Osteoblast (primary cell): ENCODE measurements at regions not wholly inside any gene's neighbourhood (a gene's known extent, or its start where the extent isn't known, plus 50 kb on each side); places are given as distances from the start of the nearest gene placed in this dataset.

Experiments
- DNase-seq: peaks from one replicate; pipeline ENCODE4 v3.0.0; 2011; ENCODE audit warnings: low spot score, mixed read lengths; ENCODE audit not compliant: insufficient read length; ENCODE audit errors: missing footprints
- H2AFZ ChIP-seq: 2 replicates; pipeline ENCODE4 v1.6.0; 2011; ENCODE audit warnings: mild to moderate bottlenecking, low read length
- H3K27ac ChIP-seq: 2 replicates; pipeline ENCODE4 v1.5.1; 2011; ENCODE audit warnings: mild to moderate bottlenecking, low read depth, low read length, moderate library complexity
- H3K27me3 ChIP-seq: 2 replicates; pipeline ENCODE4 v1.6.0; 2012; ENCODE audit warnings: mild to moderate bottlenecking, control low read depth, inconsistent platforms, low read length, moderate library complexity; ENCODE audit not compliant: insufficient read depth
- H3K36me3 ChIP-seq: 2 replicates; pipeline ENCODE4 v1.5.1; 2011; ENCODE audit warnings: mild to moderate bottlenecking, low read length, control low read depth, moderate library complexity; ENCODE audit not compliant: insufficient read depth
- H3K4me1 ChIP-seq: 2 replicates; pipeline ENCODE4 v1.5.1; 2011; ENCODE audit warnings: mild to moderate bottlenecking, low read length, control low read depth, moderate library complexity; ENCODE audit not compliant: insufficient read depth
- H3K4me2 ChIP-seq: 2 replicates; pipeline ENCODE4 v1.6.0; 2011; ENCODE audit warnings: mild to moderate bottlenecking, low read length; ENCODE audit not compliant: insufficient read depth
- H3K4me3 ChIP-seq: fragments of 200-600 bp; sonication (generic); 3 replicates; pipeline ENCODE4 v1.5.1; 2012; ENCODE audit warnings: mild to moderate bottlenecking, low read length, inconsistent platforms; ENCODE audit not compliant: insufficient read depth
- H3K79me2 ChIP-seq: 2 replicates; pipeline ENCODE4 v1.6.0; 2012; ENCODE audit warnings: mild to moderate bottlenecking, low read length, control low read depth, inconsistent platforms; ENCODE audit not compliant: insufficient read depth
- H3K9me3 ChIP-seq: 2 replicates; pipeline ENCODE4 v1.5.1; 2011; ENCODE audit warnings: low read depth, low read length, control low read depth
- H4K20me1 ChIP-seq: 2 replicates; pipeline ENCODE4 v1.6.0; 2012; ENCODE audit warnings: mild to moderate bottlenecking, low read length, control low read depth; ENCODE audit not compliant: insufficient read depth
- CTCF ChIP-seq: IDR thresholded peaks from 2 replicates; pipeline ENCODE4 v1.5.1; 2011; ENCODE audit warnings: mild to moderate bottlenecking, low read depth, low read length, moderate library complexity; ENCODE audit errors: extremely low read depth

GRCh38 chr18:30705943-30706342 is 336.6 kb downstream of the DSC3 start:
- Histone ChIP-seq H3K79me2 (no peaks in the 10 kb centered on the region), H3K36me3 (no peaks in the 10 kb centered on the region), H3K27me3 (no peaks in the 10 kb centered on the region), H3K4me2 (no peak overlapping the region), H4K20me1 (no peaks in the 10 kb centered on the region), H3K4me1 (no peaks in the 10 kb centered on the region), H3K4me3 (no peak overlapping the region), H3K9me3 (no peaks in the 10 kb centered on the region), H3K27ac (no peak overlapping the region), H2AFZ (no peak overlapping the region)
- DNase-seq = no peak
- TF ChIP-seq CTCF = no peak

- no peaks in the 10 kb centered on the region for H3K36me3 ChIP-seq
- no peak overlapping the region for H2AFZ ChIP-seq
- H3K4me2 ChIP-seq = no peak overlapping the region
- no peaks in the 10 kb centered on the region for H4K20me1 ChIP-seq
- no peaks in the 10 kb centered on the region for H3K27me3 ChIP-seq
- H3K4me1 ChIP-seq = no peaks in the 10 kb centered on the region
- no peak overlapping the region for H3K4me3 ChIP-seq
- no peak for DNase-seq
- no peak overlapping the region for H3K27ac ChIP-seq
- peaks cover 3% of the 10 kb centered on the region for H3K9me3 ChIP-seq
- H3K79me2 ChIP-seq = no peaks in the 10 kb centered on the region
- no peak for TF ChIP-seq CTCF
Observed at GRCh38 chr18:30698571-30698970, 344.0 kb downstream of the DSC3 start.

DNA sequence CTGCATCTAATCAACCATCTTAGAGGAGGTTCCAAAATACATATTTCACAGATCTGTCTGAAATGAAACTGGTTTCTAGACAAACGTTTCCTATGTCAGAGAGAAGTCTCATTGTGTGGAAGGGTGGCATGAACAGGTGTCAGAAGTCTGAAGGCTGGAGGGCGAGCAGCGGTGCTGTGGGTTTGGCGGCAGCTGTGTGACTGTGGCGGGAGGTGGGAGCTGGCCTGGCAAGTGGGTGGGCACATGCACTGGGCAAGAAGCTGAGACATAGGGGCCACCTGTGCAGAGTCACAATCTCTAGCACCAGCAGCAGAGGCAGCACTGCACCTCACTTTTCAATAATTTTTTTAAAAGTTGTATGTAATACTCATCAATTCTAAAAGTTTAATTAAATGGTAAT is 346.3 kb downstream of the DSC3 start:
- H3K27me3 ChIP-seq = no peaks in the 10 kb centered on the region
- no peak overlapping the region for H2AFZ ChIP-seq
- peaks cover 3% of the 10 kb centered on the region for H3K9me3 ChIP-seq
- H3K79me2 ChIP-seq = no peaks in the 10 kb centered on the region
- H3K36me3 ChIP-seq = no peaks in the 10 kb centered on the region
- H3K4me3 ChIP-seq = no peak overlapping the region
- no peak for DNase-seq
- no peaks in the 10 kb centered on the region for H3K4me1 ChIP-seq
- no peak overlapping the region for H3K27ac ChIP-seq
- no peak for TF ChIP-seq CTCF
- no peaks in the 10 kb centered on the region for H4K20me1 ChIP-seq
- no peak overlapping the region for H3K4me2 ChIP-seq

DNA sequence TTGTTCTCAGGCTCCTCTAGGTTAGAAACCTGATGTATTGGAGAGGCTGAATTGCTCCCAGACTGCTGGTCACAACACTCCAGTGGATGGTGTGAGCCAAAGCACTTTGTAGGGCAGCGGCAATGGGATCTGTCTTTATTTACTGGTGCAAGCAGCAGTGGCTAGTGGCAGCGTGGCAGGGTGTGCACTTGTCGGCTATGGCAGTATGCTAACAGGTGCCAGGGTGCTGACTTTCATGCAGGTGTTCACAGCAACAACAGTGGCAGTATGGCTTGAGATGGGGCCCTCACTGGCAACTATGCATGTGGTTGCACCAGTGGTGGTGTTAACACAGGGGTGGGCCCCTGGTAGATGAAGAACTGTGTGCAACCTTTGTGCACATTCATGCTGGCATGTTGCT is 347.8 kb downstream of the DSC3 start:
- Histone ChIP-seq H3K9me3 (peaks cover 3% of the 10 kb centered on the region), H2AFZ (no peak overlapping the region), H3K4me2 (no peak overlapping the region), H3K79me2 (no peaks in the 10 kb centered on the region), H4K20me1 (no peaks in the 10 kb centered on the region), H3K27me3 (no peaks in the 10 kb centered on the region), H3K4me1 (no peaks in the 10 kb centered on the region), H3K27ac (no peak overlapping the region), H3K4me3 (no peak overlapping the region), H3K36me3 (no peaks in the 10 kb centered on the region)
- no peak for DNase-seq
- no peak for TF ChIP-seq CTCF
